NCI-H774 (cell line): ENCODE measurements at regions not wholly inside any gene's neighbourhood (a gene's known extent, or its start where the extent isn't known, plus 50 kb on each side); places are given as distances from the start of the nearest gene placed in this dataset.

ENCODE experiments used
- DNase-seq: peaks from one replicate; lab custom pipeline; 2025; lab: John Stamatoyannopoulos, UW

DNA sequence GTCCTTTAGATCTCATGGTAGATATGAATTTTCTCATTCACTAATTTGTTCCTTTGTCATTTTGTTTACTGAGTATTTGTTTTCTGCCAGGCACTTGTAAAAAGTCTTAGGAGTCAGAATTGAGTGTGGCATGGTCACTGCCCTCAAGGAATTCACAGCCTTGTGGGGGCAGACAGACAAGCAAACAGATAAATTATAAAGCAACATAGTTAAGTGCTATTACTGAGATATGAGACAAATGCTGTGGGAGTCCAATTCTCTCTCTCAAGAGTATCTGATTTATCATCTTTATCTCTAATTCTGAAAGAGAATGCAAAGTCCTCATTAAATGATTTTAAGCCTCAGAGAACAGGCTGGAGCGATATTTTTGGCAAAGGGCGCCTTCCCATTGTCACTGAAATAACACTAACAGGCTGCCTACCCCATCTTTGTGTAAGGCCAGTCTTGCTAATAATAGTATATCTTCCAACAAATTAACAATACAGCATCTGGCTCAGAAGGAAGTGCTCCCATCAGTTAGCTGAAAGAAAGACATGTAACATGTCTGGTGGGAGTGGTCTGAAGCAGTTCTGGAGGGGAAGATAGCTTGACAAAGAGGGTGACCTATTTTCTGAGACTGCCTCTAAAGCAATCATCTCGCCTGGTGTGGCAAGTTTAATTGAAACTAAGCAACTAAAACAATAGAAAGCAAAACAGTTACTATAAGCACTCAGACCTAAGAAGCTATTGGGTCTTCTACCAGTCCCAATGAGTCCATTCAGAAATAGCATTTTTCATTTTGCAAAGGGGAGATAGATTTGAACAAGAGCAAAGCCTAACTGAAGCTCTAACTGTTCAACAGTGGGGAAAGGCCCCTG lies 61.5 kb upstream of the AMOT start:
- no peak for DNase-seq

DNA sequence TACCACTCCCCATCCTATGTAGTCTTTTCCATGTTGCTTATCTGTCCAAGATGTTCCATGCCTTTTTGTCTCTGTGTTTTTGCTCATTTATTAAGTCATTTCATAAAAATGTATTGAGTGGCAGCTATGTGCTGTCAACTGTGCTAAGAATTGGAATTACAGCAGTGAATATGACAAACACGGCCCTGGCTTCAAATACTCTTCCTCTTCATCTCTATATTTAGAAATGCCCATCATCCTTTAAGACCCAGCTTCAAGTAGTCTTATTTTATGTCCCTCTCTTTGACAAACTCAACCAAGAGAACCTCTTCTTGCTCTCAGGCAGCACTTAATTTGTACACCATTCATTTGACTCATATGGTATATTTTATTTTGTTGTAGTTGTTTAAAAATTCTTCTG lies 55.4 kb upstream of the AMOT start:
- DNase-seq, result no peak
